Sigmoid colon (tissue), 4 donors: ENCODE measurements at regions not wholly inside any gene's neighbourhood (a gene's known extent, or its start where the extent isn't known, plus 50 kb on each side); places are given as distances from the start of the nearest gene placed in this dataset.

ENCODE experiments used
- CTCF ChIP-seq, 4 experiments: fragments of 450-650 bp in 3 of 4; fragments of 200-600 bp in 1 of 4; IDR thresholded peaks; one replicate each; pipeline ENCODE4 v1.5.1; 2016 to 2019; ENCODE audit warnings: antibody characterized with exemption in 4 of 4, mild to moderate bottlenecking in 3 of 4, moderate library complexity in 2 of 4
- POLR2A ChIP-seq, 2 donors: fragments of 450-650 bp; IDR thresholded peaks; one replicate each; pipeline ENCODE4 v1.6.1; 2016; ENCODE audit warnings: antibody characterized with exemption in 2 of 2, mild to moderate bottlenecking in 2 of 2, moderate library complexity in 2 of 2
- POLR2AphosphoS5 ChIP-seq, 4 donors: sonication (generic); formaldehyde crosslinking; IDR thresholded peaks; one replicate each; pipeline ENCODE4 v1.6.1; 2017; ENCODE audit warnings: antibody characterized with exemption in 4 of 4

- no peak for TF ChIP-seq CTCF (IDR thresholded peaks at IDR 0.05)
- TF ChIP-seq POLR2AphosphoS5 (IDR thresholded peaks at IDR 0.05): no peak
- no peak for TF ChIP-seq POLR2A (IDR thresholded peaks at IDR 0.05)
Observed at GRCh38 chr13:38180126-38180525, 169.5 kb upstream of the UFM1 start.
